ENCODE measurements at regions not wholly inside any gene's neighbourhood (a gene's known extent, or its start where the extent isn't known, plus 50 kb on each side); places are given as distances from the start of the nearest gene placed in this dataset.

DNA sequence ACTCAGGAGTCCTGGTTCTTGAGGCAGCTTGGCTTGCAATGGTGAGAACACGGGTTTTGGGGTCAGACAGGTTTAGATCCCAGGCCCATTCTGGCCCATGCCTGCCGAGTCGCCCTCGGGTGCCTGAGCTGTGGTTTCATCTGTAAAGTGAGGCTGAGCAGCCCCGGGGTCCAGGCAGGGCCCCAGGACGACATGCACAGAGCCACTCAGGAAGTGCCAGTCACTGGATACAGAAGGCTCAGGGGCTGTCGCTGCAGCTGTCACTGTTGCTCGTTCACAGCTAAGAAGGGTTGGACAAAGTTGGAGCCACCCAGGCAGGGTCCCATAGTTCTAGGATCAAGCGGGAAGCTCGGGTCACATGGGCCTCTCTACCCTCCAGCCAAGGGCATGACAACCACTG, 403.1 kb downstream of the BCL11B start:
- no peak for DNase-seq (ENCODE audit: low read depth in 1 of 2, low spot score in 1 of 2)

DNA sequence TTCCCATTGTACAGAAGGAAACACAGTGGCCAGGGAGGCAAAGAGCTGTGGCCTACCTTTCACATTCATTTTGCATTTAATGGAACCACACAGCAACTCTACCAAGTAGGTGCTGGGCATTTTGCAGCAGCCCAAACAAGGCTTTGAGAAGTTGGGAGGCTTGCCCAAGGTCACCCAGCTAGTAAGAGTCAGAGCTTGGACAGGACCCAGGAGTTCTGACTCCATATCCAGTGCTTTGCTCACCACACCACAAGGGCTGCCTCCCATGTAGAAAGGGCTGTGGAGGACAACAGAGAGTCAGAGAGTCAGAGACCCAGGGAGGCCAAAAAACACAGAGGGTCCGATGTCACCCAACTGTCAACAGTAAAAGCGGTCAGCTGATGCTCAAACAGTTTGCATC, 400.2 kb downstream of the BCL11B start:
- no peak for DNase-seq (ENCODE audit: low read depth in 1 of 2, low spot score in 1 of 2)

DNA sequence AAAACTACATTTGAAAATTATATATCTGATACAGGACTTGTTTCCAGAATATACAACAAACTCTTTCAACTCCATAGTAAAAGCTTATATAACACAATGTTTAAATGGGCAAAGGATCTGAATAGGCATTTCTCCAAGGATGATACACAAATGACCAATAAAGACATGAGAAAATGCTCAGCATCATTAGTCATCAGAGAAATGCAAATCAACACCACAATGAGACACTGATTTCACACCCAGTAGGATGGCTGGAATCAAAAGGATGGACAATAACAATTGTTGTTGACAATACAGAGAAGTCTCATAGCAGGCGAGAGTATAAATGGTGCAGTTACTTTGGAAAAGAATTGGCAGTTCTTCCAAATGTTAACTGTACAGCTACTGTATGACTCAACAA, 394.9 kb downstream of the BCL11B start:
- DNase-seq (ENCODE audit: low read depth in 1 of 2, low spot score in 1 of 2), result no peak

DNA sequence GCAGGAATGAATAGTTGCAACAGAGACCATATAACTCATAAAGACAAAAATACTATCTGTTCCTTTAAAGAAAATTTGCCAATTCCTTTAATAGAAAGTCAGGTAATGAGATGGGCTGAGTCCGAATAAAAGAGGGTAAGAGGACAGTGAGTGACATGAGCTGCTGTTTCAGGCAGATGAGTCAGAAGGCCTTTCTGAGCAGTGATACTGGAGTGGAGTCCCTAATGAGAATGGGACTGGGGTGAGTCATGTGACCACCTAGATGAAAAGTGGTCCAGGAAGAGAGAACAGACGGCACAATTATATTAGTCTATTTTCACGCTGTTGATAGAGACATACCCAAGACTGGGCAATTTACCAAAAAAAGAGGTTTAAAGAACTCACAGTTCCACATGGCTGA, 393.7 kb downstream of the BCL11B start:
- no peak for DNase-seq (ENCODE audit: low read depth in 1 of 2, low spot score in 1 of 2)

DNA sequence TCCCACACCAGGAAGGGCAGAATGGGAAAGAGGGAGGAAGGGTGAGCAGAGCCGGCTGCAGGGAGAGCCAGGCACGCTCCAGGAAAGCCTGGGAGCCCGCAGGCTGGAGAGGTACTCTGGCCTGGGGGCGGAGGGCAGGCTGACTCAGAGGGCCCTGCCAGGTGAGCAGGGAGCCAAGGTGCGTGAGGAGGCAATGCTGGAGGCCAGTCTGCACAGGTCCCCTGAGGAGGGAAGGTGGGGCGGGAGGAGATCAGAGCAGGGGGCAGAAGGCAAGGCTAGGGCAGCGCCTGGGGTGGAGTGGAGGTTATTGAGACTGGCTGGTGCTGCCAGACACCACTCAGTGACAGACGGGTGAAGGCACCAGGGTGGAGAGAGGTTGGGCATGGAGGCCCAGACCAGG, 385.0 kb downstream of the BCL11B start:
- no peak for DNase-seq (ENCODE audit: low read depth in 1 of 2, low spot score in 1 of 2)

DNA sequence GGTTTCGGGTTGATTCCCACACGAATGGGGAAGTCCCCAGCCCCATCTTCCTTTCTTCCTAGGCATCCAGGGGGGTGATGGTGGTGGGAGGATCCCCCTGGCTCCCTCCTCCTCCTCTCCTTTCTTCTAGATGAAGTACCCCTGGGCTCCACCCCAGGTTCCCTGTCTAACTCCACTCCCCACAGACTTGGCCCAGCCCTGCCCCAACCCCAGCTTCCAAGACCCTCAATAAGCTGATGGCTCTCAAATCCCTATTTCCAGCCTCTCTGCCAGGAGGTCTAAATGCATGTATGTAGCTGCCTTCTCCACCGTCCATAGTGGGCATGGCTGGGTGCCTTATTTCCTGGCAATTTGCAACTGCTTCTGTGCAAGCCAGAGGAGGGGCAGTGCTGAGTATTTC, 383.7 kb downstream of the BCL11B start:
- no peak for DNase-seq (ENCODE audit: low read depth in 1 of 2, low spot score in 1 of 2)

DNA sequence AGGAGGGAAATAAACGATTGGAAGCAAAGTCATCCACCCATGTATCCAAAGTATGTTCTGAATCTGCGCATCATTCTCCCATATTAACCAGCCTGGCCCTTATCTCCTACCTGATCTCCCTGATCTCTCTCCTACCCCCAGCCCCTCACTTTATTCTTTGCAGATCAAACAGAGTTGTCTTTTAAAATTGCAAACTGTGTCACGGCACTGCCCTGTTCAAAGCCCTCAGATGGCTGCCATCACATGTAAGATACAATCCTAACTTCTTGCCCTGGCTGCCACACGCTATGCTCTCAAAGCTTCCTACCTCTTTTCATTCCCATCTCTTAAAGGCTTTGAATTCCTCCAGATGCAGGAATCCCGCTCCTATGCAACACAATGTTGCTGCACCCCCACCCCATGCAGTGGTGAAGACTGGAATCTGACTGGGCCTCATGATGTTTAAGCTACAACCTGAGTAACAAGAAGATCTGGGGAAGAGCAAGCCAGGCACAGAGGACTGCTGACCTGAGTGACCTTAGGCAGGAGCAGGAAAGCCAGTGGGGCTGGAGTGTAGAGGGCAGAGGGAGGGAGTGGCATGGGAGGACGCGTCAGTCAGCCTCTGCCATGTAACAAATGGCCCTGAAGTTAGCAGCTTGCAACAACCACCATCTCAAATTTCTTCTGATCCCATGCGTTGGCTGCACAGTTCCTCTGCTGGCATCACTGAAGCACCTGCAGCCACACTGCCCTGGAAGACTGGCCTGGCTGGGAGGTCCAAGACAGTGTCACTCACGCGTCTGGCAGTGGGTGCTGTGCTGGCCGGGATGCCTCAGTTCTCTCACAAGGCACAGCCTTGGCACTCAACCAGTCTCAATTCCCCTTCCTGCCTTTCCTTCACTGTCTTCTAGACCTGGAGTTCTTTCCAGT, 382.8 kb downstream of the BCL11B start:
- DNase-seq (ENCODE audit: low read depth in 1 of 2, low spot score in 1 of 2), result no peak

DNA sequence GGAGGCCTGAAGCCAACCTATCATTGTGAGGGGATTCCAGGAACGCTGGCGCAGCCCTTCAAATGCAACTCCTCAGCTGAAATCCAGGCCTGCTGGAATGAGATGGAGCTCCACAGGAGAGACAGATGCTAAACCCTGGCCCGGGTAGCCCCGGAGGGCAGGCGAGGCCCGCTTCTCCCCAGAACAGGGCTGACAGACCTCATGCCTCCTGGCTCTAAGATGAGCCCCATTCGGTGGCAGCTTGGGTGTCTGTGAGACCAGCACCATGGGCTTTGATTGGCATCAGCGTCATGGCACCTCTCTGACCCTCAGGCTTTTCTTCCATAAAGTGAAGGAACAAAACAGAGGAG, 382.2 kb downstream of the BCL11B start:
- no peak for DNase-seq (ENCODE audit: low read depth in 1 of 2, low spot score in 1 of 2)

DNA sequence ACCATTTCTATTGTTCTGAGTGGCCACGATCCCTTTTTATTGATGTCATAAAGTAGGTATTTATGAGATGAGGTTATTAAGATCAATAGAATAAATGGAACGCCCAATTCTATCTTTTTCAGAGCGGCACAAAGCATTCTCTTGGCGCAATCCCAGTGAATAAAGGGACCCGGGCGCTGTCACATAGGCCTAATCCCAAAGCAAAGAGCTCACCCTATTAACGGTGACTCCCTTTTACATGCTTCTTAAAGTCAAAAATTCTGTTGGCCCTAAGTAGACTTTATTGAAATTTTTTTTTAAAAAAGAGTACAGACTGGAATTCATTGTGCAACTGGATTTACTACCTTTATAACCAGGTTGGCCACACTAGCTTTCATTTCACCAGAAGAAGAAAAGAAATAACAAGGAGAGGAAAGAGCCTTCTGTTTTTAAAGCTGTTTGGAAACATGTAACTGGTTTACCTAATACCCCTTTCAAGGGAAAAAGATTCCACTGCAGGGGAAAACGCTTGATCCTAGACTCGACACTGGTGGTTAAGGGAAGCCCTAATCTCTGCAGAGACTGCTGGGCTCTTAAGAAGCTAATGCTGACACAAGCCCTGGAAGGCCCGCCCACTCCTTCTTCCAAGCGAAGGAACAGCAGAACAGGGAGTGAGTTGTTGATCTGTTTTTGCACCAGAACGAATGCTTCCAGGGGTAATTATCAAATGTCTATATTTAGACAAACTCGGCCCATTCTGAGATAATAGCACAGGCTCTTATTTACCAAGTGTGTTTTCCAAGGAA, 381.2 kb downstream of the BCL11B start:
- DNase-seq (ENCODE audit: low read depth in 1 of 2, low spot score in 1 of 2), result no peak

DNA sequence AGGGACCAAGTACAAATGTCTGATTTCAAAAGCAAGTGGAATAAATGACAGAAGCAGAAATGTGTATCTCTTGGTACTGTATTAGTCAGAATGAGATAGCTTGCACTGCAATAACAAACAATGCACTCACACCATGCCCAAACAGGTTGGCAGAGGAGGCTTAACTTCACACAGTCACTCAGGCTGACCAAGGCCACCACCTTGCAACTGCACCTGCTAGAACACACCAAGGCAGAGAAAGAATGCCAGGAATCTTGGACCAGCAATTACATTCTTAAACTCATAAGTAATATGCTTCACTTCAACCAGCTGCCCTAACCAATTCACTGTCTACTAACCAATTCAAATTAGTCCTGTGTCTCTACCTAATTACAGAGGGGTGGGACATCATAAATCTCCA, 378.3 kb downstream of the BCL11B start:
- DNase-seq (ENCODE audit: low read depth in 1 of 2, low spot score in 1 of 2), result no peak

DNA sequence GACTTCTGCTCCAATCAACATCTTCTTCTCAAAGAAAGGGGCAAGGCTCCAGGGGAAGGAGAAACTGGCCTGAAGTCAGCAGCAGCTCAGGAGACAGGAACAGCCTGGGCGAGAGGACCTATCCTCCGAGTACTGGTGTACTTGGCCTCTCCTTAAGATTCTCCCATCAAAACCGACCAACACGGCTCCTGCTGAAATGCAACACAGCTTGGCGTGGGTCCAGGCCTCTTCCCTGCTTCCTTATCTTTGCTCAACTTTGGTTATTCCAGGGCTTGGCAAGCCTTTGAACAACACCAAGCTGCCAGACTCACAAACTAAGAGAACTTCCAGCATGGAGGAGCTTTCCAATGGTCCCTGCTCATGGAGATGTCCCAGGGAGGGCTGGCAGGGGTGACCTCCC, 377.4 kb downstream of the BCL11B start:
- DNase-seq (ENCODE audit: low read depth in 1 of 2, low spot score in 1 of 2), result no peak

DNA sequence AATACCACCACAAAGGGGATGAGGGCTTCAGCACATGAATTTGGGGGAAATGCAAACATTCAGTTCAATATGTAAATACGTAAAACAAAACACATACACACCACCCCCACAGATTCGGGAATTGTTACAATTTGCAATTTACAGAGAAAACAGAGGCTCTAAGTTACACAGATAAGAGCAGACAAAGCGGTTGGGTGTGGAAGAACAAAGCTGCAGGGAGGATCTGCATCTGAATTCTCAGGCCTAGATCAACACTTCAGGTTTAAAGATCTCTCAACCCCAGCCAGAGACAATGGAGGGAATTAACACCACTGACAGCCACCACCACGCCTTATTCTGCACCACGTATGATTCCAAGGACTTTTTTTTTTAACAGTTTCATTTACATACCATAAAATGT, 375.5 kb downstream of the BCL11B start:
- DNase-seq (ENCODE audit: low read depth in 1 of 2, low spot score in 1 of 2), result no peak

DNA sequence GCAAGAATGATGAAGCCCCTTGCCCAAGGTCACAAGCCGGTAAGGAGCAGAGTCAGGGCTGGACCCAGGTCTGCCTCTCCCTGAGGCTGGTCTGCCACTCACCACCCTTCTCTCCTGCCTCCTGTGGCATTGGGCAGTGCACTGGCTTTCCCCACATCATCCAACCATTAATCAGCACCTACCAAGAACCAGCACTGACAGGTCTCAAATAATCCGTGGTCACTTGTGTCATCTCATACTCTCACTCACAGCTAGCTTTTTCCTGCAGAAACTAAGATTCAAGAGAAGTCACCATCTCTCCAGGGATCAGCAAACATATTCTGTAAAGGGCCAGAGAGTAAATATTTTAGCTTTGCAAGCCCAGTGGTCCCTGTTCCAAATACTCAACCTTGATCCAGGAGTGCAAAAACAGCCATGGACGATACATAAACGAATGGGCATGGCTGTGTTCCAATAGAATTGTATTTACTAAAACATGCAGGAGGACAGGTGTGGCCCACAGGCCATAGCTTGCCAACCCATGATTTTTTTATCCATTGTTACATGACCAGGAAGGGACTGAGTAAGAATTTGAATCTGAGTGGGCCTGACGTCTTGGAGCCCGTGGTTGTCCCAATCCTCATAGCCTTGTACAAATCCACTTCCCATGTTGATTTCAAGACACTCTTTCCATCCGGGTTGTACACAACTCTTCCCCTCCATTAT, 374.2 kb downstream of the BCL11B start:
- no peak for DNase-seq (ENCODE audit: low read depth in 1 of 2, low spot score in 1 of 2)

DNA sequence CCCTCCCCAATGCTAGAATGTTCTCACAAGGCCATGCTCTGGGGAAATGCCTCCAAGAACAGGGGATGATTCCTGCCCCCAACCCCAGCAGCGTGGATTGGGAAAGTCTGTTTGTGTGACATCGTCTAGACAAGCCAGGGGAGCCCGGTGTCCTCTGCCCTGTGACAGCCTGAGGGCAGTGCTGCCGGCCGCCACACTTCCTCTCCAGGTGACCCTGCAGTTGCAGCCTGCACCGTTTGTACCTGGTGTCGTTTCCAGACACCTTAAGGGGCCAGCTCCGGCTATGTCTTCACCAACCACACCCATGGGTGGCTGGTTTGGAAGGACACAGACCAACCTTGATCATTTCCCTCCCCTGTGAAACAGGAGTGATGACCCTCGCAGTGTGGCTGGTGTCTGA, 372.6 kb downstream of the BCL11B start:
- no peak for DNase-seq (ENCODE audit: low read depth in 1 of 2, low spot score in 1 of 2)

DNA sequence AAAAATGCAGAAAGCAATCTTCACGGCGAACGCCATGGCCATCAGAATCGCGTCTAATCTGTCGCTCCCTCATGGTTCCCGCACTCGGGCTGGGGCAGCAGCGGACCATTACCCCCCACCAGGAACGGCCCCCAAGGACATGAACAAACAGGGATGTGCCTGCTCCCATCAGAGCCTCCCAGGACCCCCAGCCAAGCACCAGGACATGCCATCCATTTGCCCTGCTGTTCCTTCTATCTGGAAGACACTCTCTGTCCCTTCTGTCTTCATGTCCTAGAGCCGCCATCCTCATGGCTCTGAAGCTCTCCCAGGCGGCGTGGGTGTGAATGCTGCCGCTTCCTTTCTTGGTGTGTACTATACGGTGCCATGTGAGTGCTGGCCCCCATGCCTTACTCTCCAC, 371.8 kb downstream of the BCL11B start:
- no peak for DNase-seq (ENCODE audit: low read depth in 1 of 2, low spot score in 1 of 2)

DNA sequence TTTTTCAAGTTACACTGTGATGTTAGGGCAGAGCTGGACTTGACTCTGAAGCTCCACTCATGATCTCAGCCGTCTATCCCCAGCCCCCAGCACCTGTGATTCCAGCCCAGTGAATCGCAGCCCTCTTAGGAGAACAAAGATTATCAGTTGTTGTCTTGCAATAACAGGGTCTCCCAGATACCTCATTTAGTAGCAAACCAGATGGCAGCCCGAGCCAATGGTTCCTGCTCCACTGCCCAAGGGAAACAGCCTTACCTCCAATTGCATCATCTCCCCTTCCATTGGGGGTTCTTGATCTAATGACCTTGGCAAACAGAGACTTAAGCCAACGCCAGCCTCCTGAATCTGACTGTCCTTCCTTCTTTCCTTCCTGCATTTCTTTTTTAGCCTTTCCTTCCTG, 371.2 kb downstream of the BCL11B start:
- no peak for DNase-seq (ENCODE audit: low read depth in 1 of 2, low spot score in 1 of 2)

DNA sequence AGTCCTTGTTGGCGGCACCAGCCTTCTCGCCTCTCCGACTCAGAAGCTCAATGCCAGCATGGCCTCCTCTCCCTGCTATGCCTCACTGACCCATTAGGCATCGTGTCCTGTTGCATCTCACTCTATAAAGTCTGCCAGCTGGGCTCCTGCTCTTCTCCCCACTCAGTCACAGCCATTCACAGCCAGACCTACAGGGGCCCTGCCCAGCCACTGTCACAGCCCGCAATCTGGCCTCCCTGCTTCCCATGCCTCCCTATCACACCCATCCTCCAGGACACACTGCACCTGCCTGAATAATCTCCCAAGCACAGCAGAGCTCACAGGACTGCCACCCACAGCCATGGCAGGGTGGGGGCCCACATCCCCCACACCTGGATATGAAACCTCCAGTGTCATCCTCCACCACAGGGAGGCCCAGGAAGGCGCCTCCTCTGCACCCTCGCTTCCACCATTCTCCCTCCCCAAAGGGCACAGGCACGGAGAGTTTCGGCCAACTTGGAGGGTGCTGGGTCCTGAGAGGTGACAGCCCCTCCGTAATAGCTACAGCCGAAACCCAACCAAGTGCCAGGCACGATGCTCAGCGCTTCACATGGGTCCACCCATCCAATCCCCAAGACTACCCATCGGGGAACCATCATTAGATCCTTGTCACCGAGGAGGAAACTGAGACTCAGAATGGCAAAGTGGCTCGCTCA, 370.3 kb downstream of the BCL11B start:
- no peak for DNase-seq (ENCODE audit: low read depth in 1 of 2, low spot score in 1 of 2)

DNA sequence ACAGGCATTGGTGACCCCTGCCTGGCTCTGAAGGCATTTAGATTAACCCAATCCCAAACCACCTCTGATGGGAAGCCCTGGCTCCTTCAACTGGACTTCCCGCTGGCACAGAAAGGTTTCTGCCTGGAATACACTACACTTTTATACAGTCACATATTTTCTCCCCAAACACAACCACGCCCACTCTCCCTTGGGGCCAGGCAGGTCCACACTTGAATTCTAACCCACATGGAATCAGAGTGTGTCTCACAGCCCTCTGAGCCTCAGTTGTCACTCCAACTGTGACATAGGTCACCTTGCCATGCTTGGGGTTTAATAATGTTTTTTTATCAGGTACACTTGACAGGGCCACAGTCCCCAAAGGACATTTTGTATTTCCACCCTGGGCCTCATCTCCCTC, 368.6 kb downstream of the BCL11B start:
- DNase-seq (ENCODE audit: low read depth in 1 of 2, low spot score in 1 of 2), result no peak

DNA sequence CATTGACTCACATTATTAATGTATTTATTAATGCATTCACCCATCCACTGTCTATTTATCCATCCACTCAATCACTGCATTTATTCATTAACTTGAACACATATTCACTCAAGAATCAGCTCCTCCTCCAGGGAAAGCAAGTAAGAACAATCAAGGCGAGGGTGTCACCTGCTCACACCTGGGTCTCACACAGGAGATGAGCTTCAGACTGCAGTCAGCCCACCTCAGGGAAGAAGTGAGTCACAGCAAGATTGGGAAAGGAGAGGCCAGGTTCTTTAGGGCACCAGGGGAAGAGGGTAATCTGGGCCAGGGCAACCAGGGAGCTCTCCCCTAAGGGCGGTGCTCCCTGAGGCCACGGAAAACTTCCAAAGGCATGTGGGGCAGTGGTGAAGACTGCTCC, 367.3 kb downstream of the BCL11B start:
- DNase-seq (ENCODE audit: low read depth in 1 of 2, low spot score in 1 of 2), result no peak

DNA sequence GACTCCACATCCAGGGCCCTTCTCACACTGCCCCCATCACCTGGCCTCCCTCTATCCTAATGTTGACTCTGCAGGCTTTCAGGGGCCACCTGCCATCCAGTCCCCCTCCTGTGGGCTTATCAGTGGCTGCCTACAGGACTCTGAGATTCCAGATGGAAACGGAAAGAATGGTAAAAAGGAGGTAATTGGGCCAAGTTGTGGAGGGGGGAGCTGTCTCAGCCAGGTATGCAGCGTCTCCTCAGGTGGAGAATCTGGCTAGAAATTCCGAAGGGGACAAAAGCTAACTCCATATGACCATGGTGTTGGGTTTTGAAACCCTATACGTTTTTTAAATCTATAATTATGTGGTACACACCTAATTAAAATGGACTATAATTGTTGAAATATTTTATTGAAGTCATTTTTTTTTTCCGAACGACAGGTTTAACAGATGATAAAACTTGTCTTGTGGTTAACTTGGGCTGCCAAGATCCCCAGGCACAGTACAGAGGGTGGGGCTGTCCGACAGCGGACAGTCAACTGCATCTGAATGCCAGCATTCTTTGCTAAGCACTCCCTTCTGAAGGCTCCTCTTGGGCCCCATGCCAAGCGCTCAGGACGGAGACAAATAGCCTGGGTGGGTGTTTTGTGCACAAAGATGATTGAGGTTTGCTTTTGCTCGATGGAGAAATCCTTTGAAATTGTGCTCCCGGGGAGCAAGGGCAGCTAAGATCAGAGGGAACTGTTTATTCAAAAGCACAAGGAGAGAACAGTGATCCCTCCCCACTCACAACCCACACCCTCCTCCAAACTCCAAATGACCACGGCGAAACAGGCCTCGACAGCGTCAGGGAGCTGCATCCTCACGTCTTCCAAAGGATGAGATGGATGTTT, 365.6 kb downstream of the BCL11B start:
- DNase-seq (ENCODE audit: low read depth in 1 of 2, low spot score in 1 of 2), result no peak
